Tibial nerve (tissue), 4 donors: ENCODE measurements at regions not wholly inside any gene's neighbourhood (a gene's known extent, or its start where the extent isn't known, plus 50 kb on each side); places are given as distances from the start of the nearest gene placed in this dataset.

Experiments
- CTCF ChIP-seq, 5 experiments: fragments of 200-600 bp in 3 of 5; fragments of 450-650 bp in 2 of 5; sonication (generic) in 3 of 5; IDR thresholded peaks; one replicate each; pipeline ENCODE4 v1.5.1; 2016 to 2019; ENCODE audit warnings: antibody characterized with exemption in 5 of 5, mild to moderate bottlenecking in 3 of 5, moderate library complexity in 2 of 5
- EP300 ChIP-seq, 2 donors: sonication (generic); formaldehyde crosslinking; IDR thresholded peaks; one replicate each; pipeline ENCODE4 v1.6.1; 2017; ENCODE audit warnings: antibody characterized with exemption in 2 of 2, mild to moderate bottlenecking in 1 of 2
- POLR2A ChIP-seq, 2 donors: fragments of 450-650 bp; IDR thresholded peaks; one replicate each; pipeline ENCODE4 v1.6.1; 2017; ENCODE audit warnings: antibody characterized with exemption in 2 of 2, mild to moderate bottlenecking in 2 of 2, moderate library complexity in 2 of 2

- no peak for TF ChIP-seq CTCF (IDR thresholded peaks at IDR 0.05)
- no peak for TF ChIP-seq POLR2A (IDR thresholded peaks at IDR 0.05)
- TF ChIP-seq EP300 (IDR thresholded peaks at IDR 0.05) = no peak
Measured at GRCh38 chr14:82046512-82047226, 513.0 kb upstream of the SEL1L start.
